Brain microvascular endothelial cell (primary cell): ENCODE measurements at regions not wholly inside any gene's neighbourhood (a gene's known extent, or its start where the extent isn't known, plus 50 kb on each side); places are given as distances from the start of the nearest gene placed in this dataset.

ENCODE experiments used
- DNase-seq: peaks from one replicate; pipeline ENCODE4 v3.0.0-alpha.2; 2020
- H3K27ac ChIP-seq: fragments of 250-450 bp; sonication (Bioruptor Pico); 2 replicates; pipeline ENCODE4 v1.5.1; 2020; ENCODE audit warnings: mild to moderate bottlenecking, moderate library complexity
- H3K27me3 ChIP-seq: fragments of 250-450 bp; sonication (Bioruptor Pico); replicated peaks from 2 replicates; pipeline ENCODE4 v1.5.1; 2020; ENCODE audit warnings: mild to moderate bottlenecking
- H3K36me3 ChIP-seq: fragments of 250-450 bp; sonication (Bioruptor Pico); replicated peaks from 2 replicates; pipeline ENCODE4 v1.5.1; 2020; ENCODE audit warnings: mild to moderate bottlenecking
- H3K4me3 ChIP-seq: 2 replicates; pipeline ENCODE4 v1.5.1; 2011; ENCODE audit warnings: low read depth, mild to moderate bottlenecking, control low read depth, low read length, moderate library complexity
- CTCF ChIP-seq: IDR thresholded peaks from 2 replicates; pipeline ENCODE4 v1.5.1; 2011; ENCODE audit warnings: low read depth, mild to moderate bottlenecking, moderate library complexity, low read length, control low read depth, inconsistent platforms; ENCODE audit errors: missing control alignments
- in situ Hi-C: cut with HindIII; loops from 2 replicates; pipeline ENCODE4 v1.10.0; 2017; ENCODE audit warnings: low sequenced_read_pairs, low pct_ligation_motif_present

- H3K36me3 ChIP-seq: no peaks in the 10 kb centered on the region
- in situ Hi-C loops: no loop called here
- no peak overlapping the region for H3K4me3 ChIP-seq
- no peaks in the 10 kb centered on the region for H3K27me3 ChIP-seq
- TF ChIP-seq CTCF: no peak
- H3K27ac ChIP-seq: no peak overlapping the region
- DNase-seq: no peak
Measured at GRCh38 chr17:77719806-77720205, 238.7 kb upstream of the TNRC6C start.

DNA sequence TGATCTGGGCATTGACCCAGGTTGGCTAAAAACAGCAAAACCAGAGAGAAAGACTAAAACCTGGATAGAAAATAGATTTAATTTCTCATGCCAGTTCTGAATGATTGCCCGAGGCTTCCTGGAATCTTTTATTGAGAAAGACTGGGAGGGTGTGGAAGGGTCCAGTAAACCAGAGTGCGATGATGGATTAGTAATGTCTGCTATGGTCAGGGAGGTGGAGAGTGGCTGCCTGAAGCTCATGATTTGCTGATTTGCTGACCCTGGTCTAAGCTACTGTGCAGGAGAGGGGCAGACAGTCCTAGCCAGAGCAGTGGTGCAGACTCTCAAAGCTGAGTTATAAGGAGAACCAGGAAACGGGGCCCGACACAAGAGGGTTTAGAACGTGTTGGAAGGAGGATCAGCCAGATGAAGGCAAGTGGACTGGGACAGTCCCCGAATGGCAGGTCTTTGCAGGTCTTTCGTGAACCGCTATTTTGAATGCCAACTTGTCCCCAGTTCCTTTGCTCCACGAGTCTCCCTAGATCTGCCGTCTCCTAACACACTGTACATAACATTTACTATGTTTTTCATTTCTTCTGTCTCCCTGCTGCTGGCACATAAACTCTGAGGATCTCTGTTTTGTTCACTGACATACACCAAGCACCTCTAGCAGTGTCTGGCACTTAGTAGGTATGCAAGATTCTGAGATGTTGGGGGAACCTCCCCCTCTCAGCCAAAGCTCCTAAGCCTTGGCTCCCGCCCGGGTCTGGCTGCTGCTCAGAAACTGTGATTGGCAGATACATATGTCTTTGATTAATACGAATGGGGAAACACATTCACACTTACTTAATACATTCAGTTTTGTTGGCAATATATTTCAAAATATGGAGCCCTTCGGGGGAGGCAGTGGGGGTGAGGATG is 237.3 kb upstream of the TNRC6C start:
- in situ Hi-C loops: no loop called here
- Histone ChIP-seq H3K4me3 (no peak overlapping the region), H3K36me3 (no peaks in the 10 kb centered on the region), H3K27me3 (no peaks in the 10 kb centered on the region), H3K27ac (no peak overlapping the region)
- no peak for TF ChIP-seq CTCF
- no peak for DNase-seq

DNA sequence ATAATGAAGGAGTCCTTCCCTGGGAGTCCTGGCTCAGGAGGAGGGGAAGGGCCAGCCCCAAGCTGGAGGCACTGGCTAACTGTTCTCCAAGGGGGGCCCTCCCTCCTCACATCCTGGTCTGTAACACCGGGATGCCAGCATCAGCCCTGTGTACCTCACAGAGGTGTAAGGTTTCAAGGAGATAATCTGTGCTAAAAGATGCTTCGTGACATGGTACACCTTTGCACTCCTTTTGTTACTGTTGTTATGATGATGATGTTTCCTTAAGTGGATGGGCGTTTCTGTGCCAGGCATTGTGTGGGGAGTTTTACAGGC is 236.7 kb upstream of the TNRC6C start:
- Histone ChIP-seq H3K36me3 (no peaks in the 10 kb centered on the region), H3K27me3 (no peaks in the 10 kb centered on the region), H3K4me3 (no peak overlapping the region), H3K27ac (no peak overlapping the region)
- no peak for DNase-seq
- no peak for TF ChIP-seq CTCF
- in situ Hi-C loops: no loop called here

GRCh38 chr17:77722366-77722765 is 236.1 kb upstream of the TNRC6C start:
- no peaks in the 10 kb centered on the region for H3K36me3 ChIP-seq
- no peak overlapping the region for H3K27ac ChIP-seq
- no peak for TF ChIP-seq CTCF
- DNase-seq: no peak
- H3K4me3 ChIP-seq: no peak overlapping the region
- in situ Hi-C loops: no loop called here
- H3K27me3 ChIP-seq: no peaks in the 10 kb centered on the region

DNA sequence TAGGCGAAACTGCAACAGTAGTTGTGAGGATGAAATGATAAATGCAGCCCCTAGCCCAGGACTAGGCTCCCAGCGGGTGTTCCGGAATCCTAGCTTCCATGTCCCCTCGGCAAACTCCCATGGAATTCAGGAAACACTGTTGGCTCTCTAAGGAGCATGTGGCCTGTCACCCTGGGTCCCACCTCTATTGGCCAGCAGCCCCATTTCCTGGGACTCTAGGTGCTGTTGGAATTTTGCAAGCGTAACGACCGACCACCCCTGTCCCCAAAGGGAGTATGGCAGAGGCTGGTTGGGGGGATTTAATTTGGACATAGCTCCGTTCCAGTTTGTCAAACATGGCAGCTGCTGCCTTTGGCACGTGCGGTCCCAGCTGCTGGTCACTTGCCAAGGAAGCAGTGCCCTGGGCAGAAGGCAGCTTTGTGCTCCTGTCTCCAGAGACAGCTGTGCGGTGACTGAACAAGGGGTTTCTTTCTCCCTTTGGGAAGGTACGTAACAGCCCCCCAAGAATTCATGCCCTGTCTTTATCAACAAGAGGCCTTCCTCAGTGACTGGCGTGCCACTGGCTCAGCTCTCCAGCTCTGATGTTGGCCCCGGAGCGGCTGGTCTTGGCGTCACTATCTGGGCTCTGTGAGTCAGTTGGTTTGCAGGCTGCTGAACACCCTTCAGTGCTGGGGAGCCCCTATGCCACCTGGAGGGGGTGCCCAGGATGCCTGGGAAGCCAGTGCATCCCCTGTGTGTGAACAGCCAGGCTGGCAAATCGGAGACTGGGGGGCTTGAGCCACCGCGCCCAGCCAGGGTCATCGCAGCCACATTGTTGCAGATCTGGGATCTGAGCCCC is 235.2 kb upstream of the TNRC6C start:
- TF ChIP-seq CTCF: no peak
- Histone ChIP-seq H3K4me3 (no peak overlapping the region), H3K27ac (no peak overlapping the region), H3K36me3 (no peaks in the 10 kb centered on the region), H3K27me3 (no peaks in the 10 kb centered on the region)
- DNase-seq: no peak
- in situ Hi-C loops: no loop called here
